HepG2 (cell line): ENCODE measurements at regions not wholly inside any gene's neighbourhood (a gene's known extent, or its start where the extent isn't known, plus 50 kb on each side); places are given as distances from the start of the nearest gene placed in this dataset.

Source experiments
- ATAC-seq: fragments of 200-7000 bp; cut with Tn5 transposase; 3 replicates; pipeline ENCODE4 v1.9.1; 2020; ENCODE audit warnings: mild to moderate bottlenecking, moderate library complexity
- BruUV-seq: library from RNA; stranded (reverse); fragments of 400-500 nt; replicated peaks from 2 replicates; lab custom pipeline; 2021; lab: Mats Ljungman, UMichigan
- CTCF ChIA-PET: fragments of 300-600 bp; formaldehyde crosslinking; extraction: SDS; loops from one replicate; lab custom pipeline; 2021; ENCODE audit warnings: low total read pairs, inconsistent platforms, low intra/inter-chr PET ratio; lab: Yijun Ruan, JAX
- POLR2A ChIA-PET: fragments of 350-600 bp; sonication (Branson Sonifier 250); formaldehyde crosslinking; loops from one replicate; lab custom pipeline; 2020; ENCODE audit warnings: antibody characterized with exemption, inconsistent platforms; lab: Yijun Ruan, JAX
- DNase-seq: peaks from one replicate; pipeline ENCODE4 v3.0.0-alpha.2; 2015; ENCODE audit warnings: low spot score
- FAIRE-seq: peaks from 3 replicates; lab custom pipeline; 2011; peaks lifted over from hg19 to GRCh38; lab: Jason Lieb, UNC
- H2AFZ ChIP-seq: one replicate; pipeline ENCODE4 v1.6.1; 2011; ENCODE audit warnings: low read length, inconsistent platforms
- H3K27ac ChIP-seq: fragments of 300-600 bp; 3 replicates; pipeline ENCODE4 v1.8.0; 2011; ENCODE audit warnings: mixed run types, mild to moderate bottlenecking, mixed read lengths, low read length, inconsistent platforms; ENCODE audit not compliant: insufficient read depth; ENCODE audit errors: extremely low read length
- H3K27me3 ChIP-seq, 2 experiments: fragments of 200-600 bp in 1 of 2; 2 replicates in 1 of 2; 3 replicates in 1 of 2; pipeline versions ENCODE4 v1.6.0 to v1.8.0; 2011; ENCODE audit warnings: low read length in 2 of 2, mild to moderate bottlenecking in 2 of 2, moderate library complexity in 2 of 2, inconsistent platforms in 1 of 2; ENCODE audit not compliant: insufficient read depth in 2 of 2, control insufficient read depth in 1 of 2
- H3K36me3 ChIP-seq, 2 experiments: fragments of 200-600 bp in 1 of 2; replicated peaks in 1 of 2; 2 replicates in 1 of 2; 3 replicates in 1 of 2; pipeline versions ENCODE4 v1.5.1 to v1.8.0; 2011; ENCODE audit warnings: low read length in 2 of 2, inconsistent platforms in 1 of 2; ENCODE audit not compliant: insufficient read depth in 2 of 2, control insufficient read depth in 1 of 2
- H3K4me1 ChIP-seq: 2 replicates; pipeline ENCODE4 v1.5.1; 2012; ENCODE audit warnings: low read length, inconsistent platforms; ENCODE audit not compliant: insufficient read depth
- H3K4me2 ChIP-seq: 2 replicates; pipeline ENCODE4 v1.6.0; 2011; ENCODE audit warnings: low read depth, low read length, inconsistent platforms
- H3K4me3 ChIP-seq, 3 experiments: fragments of 200-600 bp in 1 of 3; sonication (generic), shearing (Covaris generic) in 1 of 3; replicated peaks in 1 of 3; 2 replicates each; pipeline ENCODE4 v1.5.1; 2011 to 2016; ENCODE audit warnings: low read length in 3 of 3, inconsistent platforms in 2 of 3, low read depth in 2 of 3, mild to moderate bottlenecking in 2 of 3, control low read depth in 1 of 3, mixed read lengths in 1 of 3; ENCODE audit not compliant: insufficient read depth in 1 of 3
- H3K79me2 ChIP-seq: one replicate; pipeline ENCODE4 v1.6.1; 2011; ENCODE audit warnings: low read length, inconsistent platforms; ENCODE audit not compliant: insufficient read depth
- H3K9ac ChIP-seq: 2 replicates; pipeline ENCODE4 v1.6.0; 2011; ENCODE audit warnings: mild to moderate bottlenecking, low read depth, low read length, inconsistent platforms; ENCODE audit not compliant: insufficient read depth
- H3K9me3 ChIP-seq: 2 replicates; pipeline ENCODE4 v1.5.1; 2012; ENCODE audit warnings: mild to moderate bottlenecking, low read length
- H4K20me1 ChIP-seq: 2 replicates; pipeline ENCODE4 v1.6.0; 2011; ENCODE audit warnings: inconsistent platforms, mild to moderate bottlenecking, low read length, moderate library complexity; ENCODE audit not compliant: insufficient read depth
- ATRX ChIP-seq: sonication (generic); formaldehyde crosslinking; IDR thresholded peaks from 2 replicates; pipeline ENCODE4 v1.4.0; 2020; ENCODE audit warnings: missing genetic modification reagents, borderline replicate concordance
- BORCS8-MEF2B ChIP-seq: sonication (generic); formaldehyde crosslinking; IDR thresholded peaks from 2 replicates; pipeline ENCODE4 v1.8.0; 2022; ENCODE audit warnings: mild to moderate bottlenecking, missing genetic modification reagents
- ELF3 ChIP-seq: IDR thresholded peaks from 2 replicates; pipeline ENCODE4 v1.6.1; 2016; ENCODE audit warnings: missing genetic modification reagents, missing compliant biosample characterization
- HNF4G ChIP-seq, 2 experiments: sonication (generic) in 1 of 2; formaldehyde crosslinking in 1 of 2; IDR thresholded peaks; 2 replicates each; pipeline versions ENCODE4 v1.4.0 to v1.6.1; 2011 to 2020; ENCODE audit warnings: borderline replicate concordance in 2 of 2, low read depth in 2 of 2, mild to moderate bottlenecking in 2 of 2, low read length in 1 of 2, missing genetic modification reagents in 1 of 2, moderate library complexity in 1 of 2
- ZBTB1 ChIP-seq: sonication (generic); formaldehyde crosslinking; IDR thresholded peaks from 2 replicates; pipeline ENCODE4 v1.4.0; 2020; ENCODE audit warnings: missing genetic modification reagents, borderline replicate concordance
- ZNF639 ChIP-seq: conservative IDR thresholded peaks from 2 replicates; pipeline ENCODE4 v1.6.1; 2018; ENCODE audit warnings: missing genetic modification reagents
- WGBS: methylation state at CpG from one replicate; pipeline ENCODE4 v1.1.6; 2017; ENCODE audit warnings: low lambda C conversion rate; 5-methylcytosine and 5-hydroxymethylcytosine counted together
- in situ Hi-C: cut with HindIII; loops from 2 replicates; pipeline ENCODE4 v1.10.0; 2017; ENCODE audit warnings: low pct_unique_long_range_greater_than_20kb; ENCODE audit not compliant: extremely low pct_ligation_motif_present
- intact Hi-C: fragments of 100-400 bp; cut with micrococcal nuclease; formaldehyde crosslinking; loops from one replicate; pipeline ENCODE4 v1.10.0; 2022; ENCODE audit not compliant: unreplicated experiment
- TF ChIP-seq, protein P1 (sequence below): sonication (generic); formaldehyde crosslinking; conservative IDR thresholded peaks from 2 replicates; pipeline ENCODE4 v1.8.1; 2023; ENCODE audit warnings: missing genetic modification reagents

GRCh38 chr2:43076676-43077075 is 149.7 kb downstream of the ZFP36L2 start:
- intact Hi-C loops (no loop called here), in situ Hi-C loops (no loop called here)
- FAIRE-seq (no peak), DNase-seq (no peak), ATAC-seq (no peak)
- no peak overlapping the region for H2AFZ ChIP-seq
- H3K36me3 ChIP-seq = no peaks in the 10 kb centered on the region
- no peaks in the 10 kb centered on the region for H3K9me3 ChIP-seq
- no TSS peak for BruUV-seq
- POLR2A ChIA-PET = no interaction called here
- H3K27ac ChIP-seq = no peak overlapping the region
- no peaks in the 10 kb centered on the region for H4K20me1 ChIP-seq
- H3K79me2 ChIP-seq = no peaks in the 10 kb centered on the region
- H3K4me3 ChIP-seq = no peak overlapping the region
- no peaks in the 10 kb centered on the region for H3K27me3 ChIP-seq
- TF ChIP-seq HNF4G (IDR thresholded peaks at IDR 0.05; ENCODE audit: borderline replicate concordance, low read depth, low read length) = no peak
- no peak for TF ChIP-seq HNF4G (CRISPR knock-in tag; IDR thresholded peaks at IDR 0.05; ENCODE audit: borderline replicate concordance, low read depth)
- TF ChIP-seq, protein P1, sequence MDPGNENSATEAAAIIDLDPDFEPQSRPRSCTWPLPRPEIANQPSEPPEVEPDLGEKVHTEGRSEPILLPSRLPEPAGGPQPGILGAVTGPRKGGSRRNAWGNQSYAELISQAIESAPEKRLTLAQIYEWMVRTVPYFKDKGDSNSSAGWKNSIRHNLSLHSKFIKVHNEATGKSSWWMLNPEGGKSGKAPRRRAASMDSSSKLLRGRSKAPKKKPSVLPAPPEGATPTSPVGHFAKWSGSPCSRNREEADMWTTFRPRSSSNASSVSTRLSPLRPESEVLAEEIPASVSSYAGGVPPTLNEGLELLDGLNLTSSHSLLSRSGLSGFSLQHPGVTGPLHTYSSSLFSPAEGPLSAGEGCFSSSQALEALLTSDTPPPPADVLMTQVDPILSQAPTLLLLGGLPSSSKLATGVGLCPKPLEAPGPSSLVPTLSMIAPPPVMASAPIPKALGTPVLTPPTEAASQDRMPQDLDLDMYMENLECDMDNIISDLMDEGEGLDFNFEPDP (CRISPR knock-in tag) = 0 out of 2 replicates have a peak, but pooled peaks have one; percentile 31
- TF ChIP-seq ELF3 (CRISPR knock-in tag) = no peak
- no peak for TF ChIP-seq ZBTB1
- TF ChIP-seq ZNF639 (CRISPR knock-in tag) = no peak
- TF ChIP-seq ATRX (CRISPR knock-in tag) = no peak
- TF ChIP-seq BORCS8-MEF2B = no peak
- CTCF ChIA-PET = no interaction called here
- no peak overlapping the region for H3K4me2 ChIP-seq
- peaks cover 46% of the 10 kb centered on the region for H3K4me1 ChIP-seq
- H3K9ac ChIP-seq = no peak overlapping the region
- 94% methylated on average over 5 of the region's 5 CpGs for WGBS
